RKO (cell line): ENCODE measurements at regions not wholly inside any gene's neighbourhood (a gene's known extent, or its start where the extent isn't known, plus 50 kb on each side); places are given as distances from the start of the nearest gene placed in this dataset.
A peak's percentile ranks its signal among the peaks of the same experiment; 100 is the strongest.
"Not testable (repeated sequence)": the region's sequence is repeated elsewhere in the genome, so short reads cannot be mapped to it uniquely, and the experiment has no call there.

Source experiments
- DNase-seq: peaks from one replicate; pipeline ENCODE4 v3.0.0-alpha.2; 2016; ENCODE audit warnings: low spot score

DNA sequence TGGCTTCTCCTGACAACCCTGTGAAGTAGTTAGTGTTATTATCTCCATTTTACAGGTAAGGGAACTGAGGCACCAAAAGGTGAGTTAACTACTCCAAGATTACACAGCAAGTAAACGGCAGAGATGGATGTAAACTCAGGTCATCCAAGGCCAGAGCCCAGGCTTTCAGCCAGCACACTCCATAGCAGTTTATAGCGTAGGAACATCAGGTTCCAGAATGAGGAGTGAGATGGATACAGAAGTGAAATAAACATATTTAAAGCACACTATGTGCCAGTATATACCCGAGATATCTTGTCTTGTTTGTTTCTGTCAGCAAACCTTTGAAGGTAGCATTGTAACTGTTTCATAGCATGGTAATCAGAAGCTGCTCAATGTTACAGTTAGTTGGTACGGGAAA, 279.0 kb downstream of the OXSM start:
- DNase-seq, result no peak

DNA sequence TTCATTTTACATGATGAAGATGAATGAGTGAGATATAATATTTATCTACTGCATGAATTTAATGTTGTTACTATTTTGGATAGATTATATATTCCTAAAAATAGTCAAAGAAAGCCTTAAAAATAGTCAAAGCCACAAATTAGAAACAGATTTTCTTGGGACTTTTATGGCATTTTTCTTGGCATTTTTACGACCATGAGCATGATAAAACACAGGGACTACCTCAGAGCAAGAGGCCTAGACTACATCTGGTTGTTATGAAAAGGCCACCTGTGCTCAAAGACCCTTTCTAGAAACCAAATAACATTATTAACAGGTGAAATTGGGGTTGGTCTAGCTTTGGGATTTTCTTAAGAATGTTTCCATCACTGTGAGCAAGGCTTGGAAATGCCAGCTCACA, 281.0 kb downstream of the OXSM start:
- no peak for DNase-seq

DNA sequence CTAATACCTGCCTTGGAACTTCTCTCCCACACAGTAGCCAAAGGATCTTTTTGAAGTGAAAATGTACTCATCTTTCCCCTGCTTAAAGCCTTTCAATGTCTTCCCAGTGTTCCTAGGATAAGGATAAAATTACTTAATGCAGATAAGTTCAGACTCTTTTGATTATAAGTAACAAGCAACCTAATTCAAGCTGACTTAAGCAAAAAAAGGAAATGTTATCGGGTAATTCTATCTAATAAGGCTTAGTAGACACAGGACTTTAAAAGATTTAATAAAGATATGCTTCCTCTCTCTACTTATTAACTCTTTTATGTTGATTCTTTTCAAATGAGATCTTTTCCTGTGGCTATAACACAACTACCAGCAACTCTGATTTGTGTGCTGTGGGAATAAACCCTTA, 284.2 kb downstream of the OXSM start:
- DNase-seq, result no peak

DNA sequence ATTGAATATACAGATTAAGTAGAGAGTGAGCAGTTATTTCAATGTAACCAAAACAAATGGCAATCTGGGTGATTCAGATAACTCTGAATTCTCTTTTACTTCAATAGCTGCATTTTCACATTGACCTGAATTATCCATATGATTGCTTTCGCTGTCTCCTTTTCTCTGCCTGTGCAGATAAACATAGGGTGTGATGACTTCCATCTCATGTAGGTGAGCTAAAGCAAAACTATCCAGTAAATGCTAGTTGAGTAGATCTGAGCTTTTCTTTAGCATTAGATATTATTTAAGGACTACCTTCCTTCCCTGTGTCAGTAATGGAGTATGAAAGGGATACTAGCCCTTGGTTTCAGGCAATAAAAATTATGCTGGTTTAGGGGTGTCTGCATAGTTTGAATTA, 288.6 kb downstream of the OXSM start:
- no peak for DNase-seq

DNA sequence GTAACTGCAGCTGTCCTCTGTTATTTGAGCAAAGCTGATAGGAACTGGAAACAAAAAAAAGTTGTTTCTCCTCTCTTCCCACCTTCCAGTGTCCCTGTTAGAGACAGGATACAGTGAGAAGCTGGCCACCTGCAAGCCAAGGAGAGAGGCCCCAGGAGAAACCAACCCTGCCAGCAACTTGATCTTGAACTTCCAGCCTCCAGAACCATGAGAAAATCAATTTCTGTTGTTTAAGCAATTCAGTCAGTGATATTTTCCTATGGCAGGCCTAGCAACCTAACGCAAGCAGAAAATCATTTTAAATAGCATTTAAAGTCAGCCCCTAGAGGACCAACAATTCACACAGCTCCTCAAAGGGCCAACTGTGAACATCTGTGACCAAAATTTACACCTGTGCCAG, 291.3 kb downstream of the OXSM start:
- DNase-seq, result no peak

DNA sequence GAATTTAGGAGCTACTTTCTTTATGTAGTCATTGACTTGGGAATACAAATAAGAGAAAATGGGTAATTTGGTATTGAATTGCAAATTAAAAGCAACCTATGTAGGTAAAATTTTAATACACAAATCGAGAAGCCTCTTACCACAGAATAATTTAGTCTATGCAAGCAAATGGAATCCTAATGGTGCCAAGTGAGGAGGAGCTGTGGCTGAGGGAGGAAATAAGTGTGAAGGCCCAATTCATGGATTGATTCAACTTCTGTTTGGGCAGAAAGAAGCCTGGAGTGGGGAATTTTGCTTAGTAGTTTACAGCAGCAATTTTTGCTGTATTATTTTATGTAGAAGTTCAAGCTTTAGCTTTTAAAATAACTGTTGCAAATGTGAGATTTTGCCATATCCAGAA, 291.9 kb downstream of the OXSM start:
- DNase-seq, result no peak

DNA sequence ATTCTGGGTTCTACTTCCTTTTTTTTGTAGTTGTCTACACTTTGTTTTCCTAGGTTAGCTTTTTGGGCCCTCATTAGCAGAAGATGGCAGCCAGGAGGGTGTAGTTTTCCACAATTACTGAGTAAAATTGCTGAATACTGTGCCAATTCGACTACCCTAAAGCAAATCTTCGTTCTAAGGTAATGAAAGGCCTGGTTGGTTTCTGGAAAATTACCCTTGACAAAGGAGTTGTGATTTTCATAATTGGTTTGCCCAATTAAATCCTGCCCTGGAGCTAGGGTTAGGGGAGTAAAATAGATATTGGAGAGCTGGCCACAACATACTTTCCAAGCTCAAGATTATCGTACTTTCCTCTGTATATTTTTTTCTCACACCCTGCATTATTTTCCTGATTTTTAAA, 293.0 kb downstream of the OXSM start:
- DNase-seq, result no peak

DNA sequence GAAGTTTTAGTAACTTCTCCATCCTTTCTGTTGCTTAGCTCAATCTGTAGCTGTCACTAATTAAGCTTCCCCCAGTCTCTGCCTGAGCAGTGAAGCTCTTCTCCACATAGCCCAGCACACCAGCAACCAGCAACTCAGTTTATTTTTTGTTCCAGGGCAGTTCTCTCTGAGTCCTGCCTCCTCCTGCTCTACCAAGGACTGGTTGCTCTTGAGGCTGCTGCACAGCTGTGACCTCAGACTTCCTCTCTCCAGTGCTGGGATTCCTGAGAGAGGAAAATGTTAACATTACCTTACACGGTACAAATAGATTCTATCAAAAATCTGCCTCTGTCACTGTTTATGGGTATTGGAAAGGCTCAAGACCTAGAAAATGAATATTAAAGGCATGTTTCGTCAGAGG, 294.7 kb downstream of the OXSM start:
- no peak for DNase-seq

DNA sequence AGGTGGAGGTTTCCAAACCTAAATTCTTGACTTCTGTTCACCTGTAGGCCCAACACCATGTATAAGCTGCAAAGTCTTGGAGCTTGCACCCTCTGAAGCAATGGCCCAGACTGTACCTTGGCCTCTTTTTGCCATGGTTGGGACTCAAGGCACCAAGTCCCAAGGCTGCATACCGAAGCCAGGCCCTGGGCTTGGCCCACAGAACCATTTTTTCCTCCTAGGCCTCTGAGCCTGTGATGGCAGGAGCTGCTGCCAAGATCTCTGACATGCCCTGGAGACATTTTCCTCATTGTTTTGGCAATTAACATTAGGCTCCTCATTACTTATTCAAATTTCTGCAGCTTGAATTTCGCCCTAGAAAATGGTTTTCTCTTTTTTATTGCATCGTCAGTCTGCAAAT, 297.9 kb downstream of the OXSM start:
- no peak for DNase-seq

DNA sequence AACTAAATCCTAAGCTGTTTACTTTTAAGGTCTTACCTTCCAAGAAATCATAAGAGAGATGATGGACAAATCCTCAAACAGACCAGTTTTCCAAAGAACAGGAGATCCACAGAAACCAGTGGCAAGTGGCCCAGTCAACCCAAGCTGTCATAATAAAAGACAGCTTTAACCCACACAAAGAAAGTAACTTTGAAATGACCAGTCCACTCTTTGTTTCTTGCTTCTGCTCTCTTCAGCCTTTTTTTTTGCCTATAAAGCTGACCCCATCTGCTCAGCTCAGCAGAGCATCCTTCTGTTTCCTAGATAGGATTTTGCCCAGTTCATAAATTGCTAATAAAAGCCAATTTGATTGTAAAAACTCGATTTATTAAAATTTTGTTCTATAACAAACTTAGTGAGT, 299.4 kb downstream of the OXSM start:
- no peak for DNase-seq

DNA sequence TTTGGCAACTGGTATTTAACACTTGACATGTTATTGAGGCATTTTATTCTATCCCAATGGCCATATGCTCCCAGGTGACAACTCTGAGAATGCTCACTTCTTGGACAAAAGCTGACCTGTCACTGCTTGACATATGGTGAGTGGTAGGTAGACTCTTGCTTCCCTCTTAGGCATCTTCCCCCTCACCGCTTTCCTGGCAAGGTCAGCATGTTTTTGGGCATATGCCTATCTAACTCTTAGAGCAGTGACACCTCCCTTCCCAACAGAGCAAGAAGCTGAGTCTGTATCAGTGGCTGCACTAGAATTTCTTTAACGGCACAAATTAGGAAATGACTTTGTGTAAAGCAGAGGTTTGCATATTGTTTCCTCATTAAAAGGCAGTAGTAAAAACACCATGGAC, 300.7 kb downstream of the OXSM start:
- no peak for DNase-seq

DNA sequence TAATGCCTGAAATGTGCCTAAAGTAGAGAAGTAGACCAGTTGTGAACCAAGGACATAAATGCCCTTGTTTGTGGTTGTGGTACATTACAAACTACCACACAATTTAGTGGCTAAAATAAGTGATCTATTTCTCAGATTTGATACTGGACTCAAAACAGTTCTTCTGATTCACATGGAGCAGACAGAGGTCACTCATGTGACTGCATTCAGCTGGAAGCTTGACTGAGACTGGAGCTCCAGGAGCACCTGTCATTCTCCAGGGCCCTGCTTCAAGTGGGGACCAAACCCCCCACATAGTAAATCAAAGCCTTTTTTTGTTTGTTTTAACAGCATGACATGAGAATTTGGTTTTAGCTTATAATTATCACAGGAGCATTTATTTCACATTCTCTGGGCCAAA, 301.2 kb downstream of the OXSM start:
- DNase-seq, result no peak

DNA sequence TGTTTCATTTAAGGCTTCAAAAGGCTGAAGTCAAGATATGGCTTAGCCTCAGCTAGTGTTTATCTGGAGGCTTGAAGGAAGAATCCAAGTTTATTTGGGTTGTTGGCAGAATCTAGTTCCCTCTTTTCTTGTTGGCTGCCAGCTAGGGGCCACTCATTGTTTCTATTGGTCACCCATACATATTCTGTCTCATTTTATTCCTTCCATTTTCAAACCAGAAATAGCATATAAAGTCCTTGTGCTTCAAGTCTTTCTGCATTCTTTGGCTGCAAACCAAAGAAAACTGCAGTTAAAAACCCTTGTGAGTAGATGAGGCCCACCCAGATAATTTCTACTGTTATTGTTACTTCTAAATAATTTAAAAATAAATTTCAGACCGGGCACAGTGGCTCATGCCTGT, 301.7 kb downstream of the OXSM start:
- no peak for DNase-seq

DNA sequence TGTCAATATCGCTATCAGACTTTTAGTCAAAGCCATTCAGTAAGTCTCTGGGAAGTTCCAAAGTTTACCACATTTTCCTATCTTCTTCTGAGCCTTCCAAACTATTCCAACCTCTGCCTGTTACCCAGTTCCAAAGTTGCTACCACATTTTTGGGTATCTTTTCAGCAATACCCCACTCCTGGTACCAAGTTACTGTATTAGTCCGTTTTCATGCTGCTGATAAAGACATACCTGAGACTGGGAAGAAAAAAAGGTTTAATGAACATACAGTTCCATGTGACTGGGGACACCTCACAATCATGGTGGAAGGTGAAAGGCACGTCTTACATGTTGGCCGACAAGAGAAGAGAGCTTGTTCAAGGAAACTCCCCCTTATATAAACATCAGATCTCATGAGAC, 307.2 kb downstream of the OXSM start:
- DNase-seq, result not testable (repeated sequence)

DNA sequence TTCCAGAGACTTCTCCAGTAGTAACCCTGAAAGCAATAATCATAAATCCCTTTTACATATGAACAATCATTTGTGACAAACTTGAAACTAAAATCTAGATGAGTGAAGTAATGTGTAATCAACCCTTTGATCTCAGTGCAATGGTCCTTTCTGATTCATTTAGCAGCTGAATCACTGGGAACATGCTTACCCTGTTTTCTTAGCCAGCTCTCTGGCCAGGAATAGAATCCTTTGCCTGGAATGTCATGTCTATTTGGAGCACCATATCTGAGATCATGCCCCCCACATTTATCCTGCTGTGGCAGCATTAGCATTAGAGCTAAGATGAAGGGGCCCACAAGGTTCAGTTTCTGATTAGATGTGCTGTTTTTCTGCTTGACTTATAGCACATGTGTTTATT, 309.8 kb downstream of the OXSM start:
- DNase-seq, result peak; percentile 26

DNA sequence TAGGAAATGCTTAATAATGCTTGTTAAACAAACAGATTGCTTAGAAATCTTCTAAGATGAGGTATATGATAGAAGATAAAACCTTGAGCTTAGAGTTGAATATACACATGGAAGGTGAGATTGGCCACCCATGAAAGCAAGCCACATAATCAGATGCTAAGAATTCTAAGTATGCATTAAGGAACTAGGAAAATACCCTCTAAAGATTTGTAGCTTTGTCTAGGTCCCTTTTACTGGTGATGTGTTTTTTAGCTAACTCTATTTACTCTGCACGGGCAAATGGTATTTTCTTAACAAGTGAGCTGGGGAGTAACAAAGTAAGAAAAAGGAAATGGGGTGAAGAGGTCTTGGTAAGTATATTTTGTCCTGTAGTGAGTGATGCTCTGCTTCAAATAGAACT, 310.3 kb downstream of the OXSM start:
- DNase-seq, result no peak

DNA sequence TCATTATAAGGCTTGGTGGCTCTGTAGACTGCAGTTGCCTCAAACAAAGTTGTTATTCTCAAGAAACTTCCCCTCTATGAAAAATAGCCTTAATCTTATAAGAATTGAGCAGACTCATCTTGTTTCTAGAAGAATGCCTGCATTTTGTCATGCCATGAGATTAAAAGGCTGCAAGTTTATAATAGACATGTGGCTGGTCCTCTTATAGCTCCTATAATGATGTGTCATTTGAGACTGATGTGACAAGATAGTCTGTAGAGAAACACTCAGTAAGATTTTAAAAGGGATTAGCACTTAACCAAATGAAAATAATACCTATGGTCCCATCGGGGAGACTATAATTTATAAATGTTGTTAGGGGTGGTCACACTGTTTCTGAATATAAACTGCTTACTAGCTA, 312.5 kb downstream of the OXSM start:
- DNase-seq, result no peak

DNA sequence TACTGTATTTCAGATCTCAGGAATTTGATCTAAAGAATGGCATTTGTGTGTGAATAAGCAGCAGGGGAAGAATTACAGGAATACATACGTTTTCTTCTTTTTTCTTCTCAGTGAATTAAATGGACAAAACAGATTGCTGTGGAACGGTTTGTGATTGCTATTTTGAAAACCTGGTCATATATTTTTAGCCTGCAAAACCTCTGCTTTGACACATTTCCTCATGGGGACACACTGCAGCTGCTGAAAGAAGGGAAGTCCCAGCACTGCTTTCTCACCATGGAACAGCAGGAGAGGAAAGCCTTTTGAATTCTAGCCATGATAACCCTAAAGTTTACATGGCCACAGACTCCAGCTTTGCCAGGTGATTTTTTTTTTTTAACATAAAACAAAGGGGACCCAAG, 315.0 kb downstream of the OXSM start:
- no peak for DNase-seq

DNA sequence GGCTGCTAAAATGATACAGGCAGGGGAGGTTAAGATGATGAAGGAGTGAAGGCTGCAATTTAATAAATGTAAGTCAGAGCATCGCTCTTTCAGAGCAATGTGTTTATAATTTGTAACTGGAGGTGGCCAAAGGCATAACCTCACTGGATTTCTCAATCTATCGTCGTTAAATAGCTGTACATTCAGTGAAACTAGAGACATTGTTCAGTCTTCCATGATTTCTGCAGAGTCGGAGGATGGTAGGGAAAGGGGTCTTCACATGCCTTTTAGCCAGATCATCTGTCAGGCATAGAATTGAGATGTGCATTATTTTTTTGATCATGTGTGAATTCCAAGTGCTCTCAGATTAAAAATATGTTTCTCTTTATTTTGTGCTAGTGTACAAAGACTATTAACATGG, 315.4 kb downstream of the OXSM start:
- DNase-seq, result no peak

DNA sequence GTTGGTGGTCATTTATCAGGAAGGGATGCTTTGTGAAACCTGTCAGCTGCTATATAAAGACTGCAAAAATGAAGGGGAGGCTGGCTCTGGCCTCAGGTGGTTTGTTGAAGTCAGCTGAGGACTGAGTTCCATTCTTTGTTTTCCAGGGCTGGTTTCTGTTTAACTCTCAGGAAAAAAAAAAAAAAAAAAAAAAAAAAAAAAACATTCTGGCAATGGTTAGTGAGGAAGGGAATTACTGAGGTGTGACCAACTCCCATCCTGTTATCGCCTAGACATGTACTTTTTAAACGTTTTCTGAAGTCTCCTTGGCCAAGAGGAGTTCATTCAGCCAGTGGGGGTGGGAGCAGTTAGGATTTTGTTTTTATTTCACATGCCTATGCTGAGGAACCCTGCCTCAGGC, 316.3 kb downstream of the OXSM start:
- DNase-seq, result no peak

DNA sequence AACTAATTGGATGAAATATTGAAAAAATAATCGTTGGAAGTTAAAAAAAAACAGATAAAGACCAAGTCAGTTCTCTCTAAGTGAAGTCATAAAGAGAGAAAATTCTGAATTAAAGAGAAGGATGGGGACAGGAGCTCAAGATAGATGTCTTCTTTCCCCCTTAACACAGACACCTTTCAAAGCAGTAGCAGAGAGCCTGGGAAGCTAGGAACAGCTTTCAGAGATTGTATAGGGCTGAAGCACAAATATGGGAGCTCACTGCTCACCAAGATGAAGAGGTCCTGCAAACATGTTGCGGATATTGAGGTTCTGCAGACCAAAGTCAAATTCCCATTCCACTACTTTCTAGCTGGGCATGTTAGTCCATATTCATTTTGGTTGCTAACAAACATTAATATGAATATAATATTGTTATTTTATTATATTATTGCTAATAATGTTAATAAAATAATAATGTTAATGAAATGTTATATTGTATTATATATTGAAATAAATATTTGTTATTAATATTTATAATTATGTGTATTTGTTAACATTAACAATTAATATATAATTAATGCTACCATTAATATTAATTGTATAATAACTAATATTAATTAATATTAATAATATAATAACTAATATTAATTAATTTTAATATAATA, 319.1 kb downstream of the OXSM start:
- DNase-seq, result no peak

DNA sequence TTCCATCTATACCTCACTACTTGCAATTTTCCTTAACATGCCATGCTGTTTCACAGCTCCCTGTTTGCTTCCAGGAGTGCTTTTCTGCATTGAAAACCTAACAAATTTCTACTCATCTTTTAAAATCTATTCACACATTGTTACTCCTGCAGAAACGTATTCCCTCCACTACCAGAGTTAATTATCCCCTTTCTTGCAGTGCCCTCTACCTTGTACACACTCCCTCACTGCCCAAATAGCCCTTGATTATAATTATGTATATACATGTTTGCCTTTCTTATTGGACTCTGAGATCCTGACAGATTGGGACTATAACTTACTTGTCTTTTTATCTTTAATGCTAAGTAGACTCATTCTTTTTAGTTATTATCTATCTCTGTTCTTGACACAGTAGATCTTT, 325.0 kb downstream of the OXSM start:
- DNase-seq, result no peak

DNA sequence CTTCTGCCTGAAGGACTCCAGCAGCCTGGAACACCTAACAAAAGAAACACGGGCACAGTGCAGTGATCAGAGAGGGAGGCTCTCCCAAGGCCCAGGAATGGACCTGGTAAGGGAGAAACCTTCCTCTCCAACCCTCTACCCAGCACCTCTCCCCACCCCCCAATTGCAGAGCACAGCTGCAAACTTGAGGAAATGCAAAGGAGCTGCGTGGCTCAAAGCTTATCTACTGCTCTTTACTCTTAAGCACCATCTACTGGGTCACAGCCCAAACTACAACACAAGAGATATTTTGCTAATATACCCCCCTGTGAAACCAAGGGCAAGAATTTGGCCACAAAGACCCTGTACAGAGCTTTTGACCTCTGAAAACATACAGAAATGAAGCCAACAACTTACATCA, 328.3 kb downstream of the OXSM start:
- peak; percentile 50 for DNase-seq

DNA sequence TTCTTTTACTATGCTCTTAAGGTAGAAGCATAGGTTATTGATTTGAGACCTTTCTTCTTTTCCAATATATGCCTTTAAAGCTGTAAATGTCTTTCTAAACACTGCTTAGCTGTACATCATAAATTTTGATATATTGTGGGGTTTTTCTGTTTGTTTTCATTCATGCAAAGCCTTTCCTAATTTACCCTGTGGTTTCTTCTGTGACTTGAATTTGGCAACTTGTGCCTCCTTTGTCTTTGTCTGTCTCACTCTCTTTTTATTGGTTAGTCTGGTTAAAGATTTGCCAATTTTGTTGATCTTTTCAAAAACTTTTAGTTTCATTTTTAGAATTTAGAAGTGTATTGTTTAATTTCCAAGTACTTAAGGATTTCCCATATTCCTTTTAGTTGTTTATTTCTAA, 343.1 kb downstream of the OXSM start:
- no peak for DNase-seq

DNA sequence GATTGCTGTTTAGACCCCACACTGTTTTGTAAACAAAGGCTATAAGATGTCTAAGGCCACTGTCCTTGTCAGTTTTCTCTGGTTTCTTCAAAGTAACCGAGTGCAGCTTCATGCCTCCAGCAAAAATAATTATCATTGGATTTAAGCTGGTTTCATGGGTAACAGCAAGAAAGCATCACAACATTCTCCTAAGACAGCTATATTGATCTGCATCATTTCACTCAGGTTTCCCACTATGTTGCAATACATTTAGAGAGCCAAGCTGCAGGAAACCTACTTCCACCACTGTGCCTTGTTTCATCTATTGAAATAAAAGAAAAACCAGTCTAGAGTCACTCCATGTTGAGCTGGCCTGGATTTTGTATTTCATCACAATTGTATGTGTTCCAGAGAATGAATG, 351.4 kb downstream of the OXSM start:
- no peak for DNase-seq
